ENCODE measurements at regions not wholly inside any gene's neighbourhood (a gene's known extent, or its start where the extent isn't known, plus 50 kb on each side); places are given as distances from the start of the nearest gene placed in this dataset.

- TF ChIP-seq GATA3 (IDR thresholded peaks at IDR 0.05; ENCODE audit: low read depth, low read length), result no peak
- TF ChIP-seq GATA2 (IDR thresholded peaks at IDR 0.05; ENCODE audit: low read depth, low read length), result no peak
Observed at GRCh38 chr1:116297495-116298212, 75.4 kb upstream of the ATP1A1 start.
